C4-2B (cell line): ENCODE measurements at regions not wholly inside any gene's neighbourhood (a gene's known extent, or its start where the extent isn't known, plus 50 kb on each side); places are given as distances from the start of the nearest gene placed in this dataset.

ENCODE experiments used
- ZFX ChIP-seq: fragments of 450-650 bp; IDR thresholded peaks from 2 replicates; pipeline ENCODE4 v1.6.1; 2017
- TF ChIP-seq, protein P1 (sequence below): fragments of 450-650 bp; conservative IDR thresholded peaks from 2 replicates; pipeline ENCODE4 v1.5.1; 2017; ENCODE audit warnings: mild to moderate bottlenecking

DNA sequence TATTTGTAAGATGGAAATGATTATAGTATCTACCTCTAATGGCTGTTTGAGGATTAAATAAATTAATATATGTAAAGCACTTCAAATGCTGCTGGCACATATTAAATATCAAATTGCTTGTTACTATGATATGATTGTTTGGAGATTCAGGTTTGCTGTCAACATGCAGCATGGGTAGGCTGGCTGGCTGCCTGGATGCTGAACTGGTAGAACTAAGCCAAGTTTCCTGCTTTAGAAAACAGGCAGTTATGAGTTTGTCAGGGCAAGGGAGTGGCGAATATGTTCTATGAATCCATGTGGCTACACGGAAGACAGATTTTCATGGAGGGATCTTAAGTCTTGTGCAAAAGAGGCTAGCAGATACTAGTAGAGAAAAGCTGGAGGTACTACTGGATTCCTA lies 239.6 kb downstream of the GBA3 start:
- TF ChIP-seq, protein P1, sequence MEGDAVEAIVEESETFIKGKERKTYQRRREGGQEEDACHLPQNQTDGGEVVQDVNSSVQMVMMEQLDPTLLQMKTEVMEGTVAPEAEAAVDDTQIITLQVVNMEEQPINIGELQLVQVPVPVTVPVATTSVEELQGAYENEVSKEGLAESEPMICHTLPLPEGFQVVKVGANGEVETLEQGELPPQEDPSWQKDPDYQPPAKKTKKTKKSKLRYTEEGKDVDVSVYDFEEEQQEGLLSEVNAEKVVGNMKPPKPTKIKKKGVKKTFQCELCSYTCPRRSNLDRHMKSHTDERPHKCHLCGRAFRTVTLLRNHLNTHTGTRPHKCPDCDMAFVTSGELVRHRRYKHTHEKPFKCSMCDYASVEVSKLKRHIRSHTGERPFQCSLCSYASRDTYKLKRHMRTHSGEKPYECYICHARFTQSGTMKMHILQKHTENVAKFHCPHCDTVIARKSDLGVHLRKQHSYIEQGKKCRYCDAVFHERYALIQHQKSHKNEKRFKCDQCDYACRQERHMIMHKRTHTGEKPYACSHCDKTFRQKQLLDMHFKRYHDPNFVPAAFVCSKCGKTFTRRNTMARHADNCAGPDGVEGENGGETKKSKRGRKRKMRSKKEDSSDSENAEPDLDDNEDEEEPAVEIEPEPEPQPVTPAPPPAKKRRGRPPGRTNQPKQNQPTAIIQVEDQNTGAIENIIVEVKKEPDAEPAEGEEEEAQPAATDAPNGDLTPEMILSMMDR: no peak
- no peak for TF ChIP-seq ZFX
